HG03064 (cell line): ENCODE measurements at regions not wholly inside any gene's neighbourhood (a gene's known extent, or its start where the extent isn't known, plus 50 kb on each side); places are given as distances from the start of the nearest gene placed in this dataset.

Experiments used
- ATAC-seq: cut with Tn5 transposase; IDR thresholded peaks from one replicate; pipeline ENCODE4 v1.9.1; 2021; ENCODE audit warnings: low read depth; ENCODE audit not compliant: unreplicated experiment

- ATAC-seq = no peak
These were observed 719.0 kb downstream of the RWDD3 start for GRCh38 chr1:95953015-95953414.

GRCh38 chr1:95954585-95954984 lies 720.6 kb downstream of the RWDD3 start:
- ATAC-seq = no peak

DNA sequence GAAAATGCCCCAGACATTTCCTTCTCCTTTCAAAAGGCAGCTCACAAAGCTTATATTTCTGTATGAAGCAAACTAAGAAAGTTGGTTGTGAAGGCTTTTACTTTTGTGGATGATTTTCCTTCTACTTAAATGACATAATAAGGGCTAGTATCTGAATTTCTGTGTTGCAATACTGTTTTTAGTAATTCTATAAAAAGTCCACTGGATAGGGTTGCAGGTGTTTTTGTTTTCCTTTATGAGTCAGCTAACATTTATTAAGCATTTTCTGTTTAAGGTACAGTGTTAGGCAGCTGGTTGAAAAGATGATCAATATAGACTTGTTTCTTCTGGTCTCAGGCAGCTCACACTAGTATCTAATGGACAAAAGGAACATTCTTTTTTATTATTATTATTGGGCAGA lies 722.2 kb downstream of the RWDD3 start:
- no peak for ATAC-seq

DNA sequence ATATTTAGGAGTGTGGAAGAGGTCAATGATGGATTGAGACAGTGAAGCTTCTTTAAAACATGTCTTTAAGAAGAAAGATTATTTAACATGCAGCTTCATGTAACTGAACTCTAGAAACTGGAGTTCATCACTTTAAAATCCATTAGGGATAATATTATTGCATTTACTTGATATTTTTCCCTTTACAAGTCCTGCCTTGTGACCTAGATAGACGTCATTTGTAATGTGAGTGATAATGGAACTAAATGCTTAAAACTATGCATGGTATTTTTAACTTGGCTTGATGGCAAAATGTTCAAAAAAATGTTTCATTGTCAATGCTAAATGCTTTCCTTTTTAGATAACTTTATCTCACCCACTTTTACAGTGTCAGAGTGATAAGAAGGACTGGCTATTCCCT lies 723.7 kb downstream of the RWDD3 start:
- no peak for ATAC-seq

DNA sequence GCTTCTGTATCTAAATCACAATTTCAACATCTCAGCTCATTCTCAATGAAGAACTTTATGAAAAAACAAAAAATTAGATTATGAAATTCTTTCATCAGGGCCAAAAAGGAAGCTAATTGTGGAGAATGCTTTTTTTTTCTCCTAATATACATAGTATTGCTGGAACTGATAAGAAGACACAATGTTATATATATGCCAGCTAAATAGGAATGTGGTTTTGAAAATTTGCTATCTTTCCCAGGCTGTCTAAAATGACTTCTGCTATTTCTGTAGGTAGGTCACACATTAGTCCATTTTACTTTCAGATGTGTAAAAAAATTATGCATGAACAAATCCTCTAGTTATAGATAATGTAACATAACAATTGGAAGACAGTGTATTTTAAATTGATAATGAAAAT lies 732.9 kb downstream of the RWDD3 start:
- no peak for ATAC-seq

GRCh38 chr1:95974586-95974985 lies 740.6 kb downstream of the RWDD3 start:
- no peak for ATAC-seq

GRCh38 chr1:95982711-95983110 lies 738.9 kb upstream of the PTBP2 start:
- no peak for ATAC-seq

GRCh38 chr1:95983831-95984230 lies 737.8 kb upstream of the PTBP2 start:
- ATAC-seq = no peak

DNA sequence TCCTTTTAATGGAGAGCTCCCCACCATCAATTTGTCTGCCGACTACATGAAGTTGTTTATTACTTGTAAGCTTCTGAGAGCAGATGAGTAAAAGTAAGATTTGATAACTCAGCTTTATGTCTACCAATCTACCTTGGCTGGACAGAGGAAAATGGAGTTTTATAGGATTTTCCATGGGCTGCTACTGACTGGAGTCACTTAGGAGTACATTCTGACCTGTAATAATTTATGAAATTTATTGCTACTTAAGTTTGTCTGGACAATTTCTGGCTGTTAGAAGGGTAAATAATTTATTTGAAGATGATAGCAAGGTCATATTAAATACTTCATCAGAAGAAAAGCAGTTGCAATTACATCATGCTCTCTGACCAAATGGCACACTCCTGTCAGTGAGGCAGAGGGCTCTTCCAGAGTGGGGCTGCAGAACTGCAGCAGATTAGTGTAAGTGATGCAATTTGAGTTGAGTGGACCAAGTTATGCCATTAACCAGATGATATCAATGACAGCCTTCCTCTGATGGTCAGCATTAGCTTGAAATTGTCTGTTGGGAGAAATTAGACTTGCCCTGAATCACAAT lies 736.7 kb upstream of the PTBP2 start:
- ATAC-seq = no peak

DNA sequence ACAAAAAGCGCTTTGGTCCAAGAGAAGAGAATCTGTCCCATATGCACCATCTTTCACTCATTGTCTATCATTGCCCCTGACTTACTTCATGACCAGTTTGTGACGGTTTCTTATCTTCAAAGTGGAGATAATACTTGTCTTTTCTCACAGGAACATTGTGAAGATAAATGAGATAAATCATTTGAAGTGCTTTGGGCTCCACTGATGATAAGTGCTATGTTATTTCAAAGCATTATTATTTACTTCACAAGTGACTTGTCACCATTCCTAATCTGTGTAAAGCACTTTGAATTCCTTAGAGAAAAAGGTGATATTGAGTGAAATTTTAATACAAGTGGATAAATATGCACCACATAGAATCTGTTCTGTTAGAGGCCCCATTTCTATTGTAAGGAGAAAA lies 731.6 kb upstream of the PTBP2 start:
- ATAC-seq = no peak

DNA sequence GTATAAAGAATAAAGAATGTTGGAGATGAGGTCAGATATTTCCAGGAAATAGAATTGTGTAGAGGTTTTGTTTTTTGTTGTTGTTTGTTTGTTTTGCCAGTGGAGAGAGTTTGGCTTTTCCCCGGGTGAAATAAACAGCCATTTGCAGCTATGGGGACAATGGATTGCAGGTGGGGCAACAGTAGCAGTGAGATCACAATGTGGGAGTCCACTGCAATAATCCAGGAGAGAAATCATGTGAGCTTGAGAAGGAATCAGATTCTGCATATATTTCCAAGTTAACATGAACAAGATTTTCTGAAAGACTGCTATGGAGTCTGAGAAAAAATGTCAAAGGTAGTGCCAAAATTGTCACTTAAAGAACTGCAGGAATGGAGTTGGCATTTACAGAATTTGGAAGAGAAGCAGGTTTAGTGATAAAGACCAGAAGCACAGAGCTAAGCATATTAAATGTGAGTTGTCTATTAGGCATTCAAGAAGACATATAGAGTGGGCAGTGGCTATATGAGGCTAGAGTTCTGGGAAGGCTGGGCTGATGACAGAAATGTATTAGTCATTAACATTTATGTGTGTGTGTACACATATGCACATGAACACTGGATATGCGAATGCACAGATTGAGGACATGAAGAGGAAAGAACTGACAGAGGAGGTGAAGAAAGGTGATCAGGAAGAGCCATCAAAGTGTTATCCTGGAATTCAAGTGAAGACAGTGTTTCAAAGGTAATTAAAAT lies 729.6 kb upstream of the PTBP2 start:
- ATAC-seq = no peak

GRCh38 chr1:95994643-95995042 lies 726.9 kb upstream of the PTBP2 start:
- no peak for ATAC-seq

DNA sequence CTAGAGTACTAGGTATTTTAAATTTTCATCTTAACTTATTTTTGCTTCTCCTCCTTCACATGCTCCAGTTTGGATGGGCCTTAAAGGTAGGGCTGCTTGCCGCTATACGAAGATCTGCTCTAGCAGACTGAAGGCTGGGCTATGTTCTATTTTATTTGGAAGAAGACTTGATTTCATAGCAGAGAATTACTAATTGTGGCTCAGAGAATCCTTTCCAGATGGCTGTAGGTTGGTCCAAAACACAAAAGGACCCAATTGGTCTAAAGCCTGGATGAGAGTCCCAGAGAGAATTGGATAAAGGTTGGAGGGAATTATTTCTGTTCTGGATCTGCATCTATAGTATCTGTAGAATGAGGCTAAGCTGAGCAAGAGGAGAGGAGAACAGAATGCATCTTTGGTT lies 719.4 kb upstream of the PTBP2 start:
- no peak for ATAC-seq

GRCh38 chr1:96002969-96003964 lies 718.3 kb upstream of the PTBP2 start:
- no peak for ATAC-seq

DNA sequence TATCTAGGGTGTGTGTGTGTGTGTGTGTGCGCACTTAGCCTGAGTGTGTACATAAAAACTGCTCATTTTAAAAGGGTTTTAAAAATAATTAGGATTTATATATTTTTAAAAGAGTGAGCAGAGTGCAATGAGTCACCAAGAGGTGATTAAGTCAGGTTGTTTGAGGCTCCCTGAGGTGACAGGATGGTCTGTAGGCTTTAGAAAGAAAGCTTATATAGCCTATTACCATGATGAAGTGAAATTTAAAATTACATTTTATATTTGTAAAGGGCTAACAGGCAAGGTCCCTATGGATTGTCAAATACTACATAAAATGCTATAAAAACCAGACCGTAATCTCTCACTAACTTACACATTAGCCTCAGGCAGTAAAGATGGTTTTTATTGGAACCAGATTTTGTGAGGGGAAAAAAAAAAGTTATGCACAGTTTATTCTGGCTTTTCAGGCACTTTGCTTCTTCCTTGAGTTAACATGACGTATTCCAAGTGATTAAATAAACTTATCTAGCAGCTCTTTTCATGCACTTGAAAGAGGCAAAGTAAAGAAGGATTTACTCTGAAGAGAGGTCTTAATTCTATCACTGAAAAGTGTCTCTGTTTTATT lies 711.7 kb upstream of the PTBP2 start:
- no peak for ATAC-seq

GRCh38 chr1:96011606-96012005 lies 710.0 kb upstream of the PTBP2 start:
- no peak for ATAC-seq

DNA sequence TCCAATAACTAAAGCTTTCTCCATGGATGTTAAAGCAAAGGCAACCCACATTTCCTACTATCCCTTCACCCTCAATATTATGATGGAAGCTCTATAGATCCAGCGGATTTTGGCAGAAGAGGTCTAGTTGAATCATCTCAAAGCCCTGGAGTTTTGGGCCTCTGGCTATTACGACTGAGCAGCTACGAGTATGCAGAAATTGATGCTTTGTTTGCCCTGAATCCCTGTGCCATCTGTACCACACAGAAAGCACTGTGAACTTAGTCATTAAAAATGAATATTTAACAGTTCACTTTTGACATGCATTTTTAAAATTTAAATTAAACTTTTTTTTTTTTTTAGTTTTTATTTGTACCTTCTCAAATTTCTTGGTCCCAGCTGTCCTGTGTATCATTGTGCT lies 705.4 kb upstream of the PTBP2 start:
- no peak for ATAC-seq

DNA sequence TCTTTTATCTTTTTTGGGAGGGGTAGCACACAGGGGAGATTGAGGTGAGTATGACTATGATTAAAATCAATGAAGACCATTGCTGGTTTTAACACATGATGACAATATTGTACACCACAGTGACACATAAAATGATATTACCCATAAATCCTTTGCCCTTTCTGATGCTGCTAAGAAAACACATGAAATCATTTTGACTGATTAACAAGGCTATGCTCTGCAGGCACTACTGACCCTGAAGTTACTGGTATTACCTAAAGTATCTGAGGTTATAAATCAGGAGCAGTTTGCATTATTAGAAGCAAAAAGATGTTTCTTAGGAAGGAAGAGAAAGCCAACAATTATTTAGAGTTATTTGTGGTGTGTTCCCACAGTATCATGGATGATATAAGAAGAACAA lies 701.2 kb upstream of the PTBP2 start:
- no peak for ATAC-seq

GRCh38 chr1:96025062-96025461 lies 696.5 kb upstream of the PTBP2 start:
- ATAC-seq = no peak

- ATAC-seq = no peak
These were observed 693.5 kb upstream of the PTBP2 start for GRCh38 chr1:96028071-96028470.

DNA sequence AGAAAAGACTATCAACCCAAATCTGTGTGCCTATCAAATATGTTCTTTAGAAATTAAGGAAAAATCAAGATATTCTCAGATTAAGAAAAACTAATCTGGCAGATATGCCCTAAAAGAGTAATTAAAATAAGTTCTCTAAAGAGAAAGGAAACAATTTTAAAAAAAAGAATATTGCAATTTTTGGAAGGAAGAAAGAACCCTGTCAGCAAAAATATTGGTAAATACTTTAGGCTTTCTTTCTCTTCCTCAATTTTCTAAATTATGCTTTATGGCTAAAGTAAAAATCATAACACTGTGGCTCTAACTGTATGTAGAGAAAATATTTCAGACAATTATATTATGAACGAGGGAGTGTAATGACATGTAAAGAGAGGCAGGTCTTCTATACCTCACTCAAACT lies 691.3 kb upstream of the PTBP2 start:
- ATAC-seq = no peak
